Medulla oblongata (tissue), 1 donor: ENCODE measurements at regions not wholly inside any gene's neighbourhood (a gene's known extent, or its start where the extent isn't known, plus 50 kb on each side); places are given as distances from the start of the nearest gene placed in this dataset.

Source experiments
- DNase-seq: peaks from one replicate; pipeline ENCODE4 v3.0.0-alpha.2; 2015; ENCODE audit errors: extremely low spot score

DNA sequence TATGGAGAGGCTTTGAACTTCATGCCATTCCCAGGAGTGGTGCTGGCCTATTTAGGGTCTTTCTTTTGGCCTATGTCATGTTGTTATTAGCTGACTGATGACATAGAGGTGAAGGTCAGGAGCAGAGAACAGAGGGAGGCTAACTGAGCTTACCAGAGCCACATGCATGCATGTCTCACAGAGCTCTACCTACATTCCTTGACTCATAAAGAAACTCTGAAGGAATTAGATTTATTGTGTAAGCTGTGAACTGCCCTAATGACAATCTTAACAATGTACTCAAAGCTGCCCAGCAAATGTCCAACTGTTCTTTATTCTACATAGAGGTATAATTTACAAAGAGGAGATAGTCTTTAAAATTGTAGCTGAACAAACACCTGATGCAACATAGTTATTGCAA is 192.7 kb upstream of the CNR1 start:
- no peak for DNase-seq

GRCh38 chr6:88349511-88349910 is 183.4 kb upstream of the CNR1 start:
- DNase-seq = no peak

- no peak for DNase-seq
Measured at GRCh38 chr6:88342336-88342735, 176.2 kb upstream of the CNR1 start.

- DNase-seq = no peak
Measured at GRCh38 chr6:88339761-88340160, 173.6 kb upstream of the CNR1 start.

GRCh38 chr6:88321306-88321705 is 155.2 kb upstream of the CNR1 start:
- DNase-seq = no peak

DNA sequence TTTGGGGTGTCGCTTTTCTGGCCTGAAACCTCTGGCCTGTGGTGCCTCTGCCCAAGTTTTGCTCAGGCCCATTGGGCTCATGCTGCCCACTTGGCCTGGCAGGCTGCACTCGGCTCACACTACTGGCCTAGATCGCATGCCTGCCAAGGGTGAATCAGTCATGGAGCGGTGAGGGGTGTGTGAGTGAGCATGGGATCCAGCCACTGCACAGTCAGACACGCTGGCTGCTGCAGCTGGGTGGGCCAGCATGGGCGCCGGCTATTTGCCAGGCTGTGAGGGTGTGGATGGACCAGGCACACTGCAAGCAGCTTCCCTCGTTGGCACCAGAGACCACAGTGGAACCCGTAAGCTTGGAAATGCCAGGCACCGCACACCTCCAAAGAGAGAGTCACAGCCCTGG is 145.4 kb upstream of the CNR1 start:
- DNase-seq = no peak

DNA sequence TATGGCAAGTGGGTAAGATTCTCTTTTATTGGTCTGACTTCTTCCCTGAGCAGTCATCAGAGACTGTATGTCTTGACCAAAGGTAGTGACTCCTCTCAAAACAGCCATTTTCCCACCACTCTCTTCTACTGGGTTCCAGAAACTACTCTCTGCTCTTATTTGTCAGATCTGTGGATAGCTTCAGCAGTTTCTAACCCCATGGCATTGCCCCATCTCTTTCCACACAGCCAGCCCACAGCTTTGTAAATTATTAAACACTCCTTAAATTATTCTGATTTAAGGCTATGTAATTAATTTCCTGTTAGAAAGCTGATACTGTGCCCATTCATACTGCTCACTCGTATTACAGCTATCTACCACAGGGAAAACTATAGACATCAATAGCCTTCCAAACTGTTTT is 138.4 kb upstream of the CNR1 start:
- DNase-seq = no peak

- DNase-seq = no peak
Measured at GRCh38 chr6:88302769-88303225, 136.7 kb upstream of the CNR1 start.

DNA sequence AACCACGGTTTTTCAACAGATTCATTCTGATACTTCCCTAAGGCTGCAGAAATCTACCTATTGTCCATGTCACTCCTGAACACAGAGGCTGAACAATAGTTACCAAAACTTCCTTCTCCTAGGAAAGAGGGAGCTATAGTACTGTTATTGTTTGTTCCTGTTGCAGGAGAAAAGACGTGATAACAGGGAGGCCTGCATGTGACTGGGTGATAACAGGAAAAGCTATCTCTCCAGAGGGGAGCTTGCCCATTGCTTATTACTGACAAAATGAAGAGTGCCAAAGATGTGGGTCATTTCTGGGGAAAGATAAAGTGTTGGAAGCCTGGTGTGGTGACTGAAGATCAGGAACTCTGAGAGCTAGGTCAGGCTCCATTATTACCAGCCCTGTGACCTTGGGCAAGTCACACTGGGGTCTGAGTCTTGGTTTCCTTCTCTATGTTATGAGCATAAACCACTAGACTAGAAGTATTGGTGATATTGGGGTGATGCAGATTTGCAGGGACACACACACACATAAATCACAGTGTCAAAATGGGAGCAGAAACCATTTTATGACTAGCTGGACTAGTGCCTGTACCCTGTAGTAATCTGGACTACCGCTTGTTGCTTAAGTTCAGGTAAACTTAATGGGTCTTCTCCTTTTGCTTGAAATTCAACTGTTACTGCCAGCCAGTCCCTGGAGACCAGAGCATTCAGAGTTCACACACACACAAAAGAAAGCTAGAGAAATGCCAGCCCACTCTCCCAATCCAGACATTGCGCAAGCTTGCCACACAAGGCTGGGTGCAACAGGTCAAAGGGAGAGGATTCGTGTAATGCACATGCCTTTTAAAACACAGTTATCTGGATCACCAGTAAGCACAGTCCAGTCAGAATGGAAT is 136.0 kb upstream of the CNR1 start:
- DNase-seq = no peak

GRCh38 chr6:88301256-88301655 is 135.1 kb upstream of the CNR1 start:
- no peak for DNase-seq

DNA sequence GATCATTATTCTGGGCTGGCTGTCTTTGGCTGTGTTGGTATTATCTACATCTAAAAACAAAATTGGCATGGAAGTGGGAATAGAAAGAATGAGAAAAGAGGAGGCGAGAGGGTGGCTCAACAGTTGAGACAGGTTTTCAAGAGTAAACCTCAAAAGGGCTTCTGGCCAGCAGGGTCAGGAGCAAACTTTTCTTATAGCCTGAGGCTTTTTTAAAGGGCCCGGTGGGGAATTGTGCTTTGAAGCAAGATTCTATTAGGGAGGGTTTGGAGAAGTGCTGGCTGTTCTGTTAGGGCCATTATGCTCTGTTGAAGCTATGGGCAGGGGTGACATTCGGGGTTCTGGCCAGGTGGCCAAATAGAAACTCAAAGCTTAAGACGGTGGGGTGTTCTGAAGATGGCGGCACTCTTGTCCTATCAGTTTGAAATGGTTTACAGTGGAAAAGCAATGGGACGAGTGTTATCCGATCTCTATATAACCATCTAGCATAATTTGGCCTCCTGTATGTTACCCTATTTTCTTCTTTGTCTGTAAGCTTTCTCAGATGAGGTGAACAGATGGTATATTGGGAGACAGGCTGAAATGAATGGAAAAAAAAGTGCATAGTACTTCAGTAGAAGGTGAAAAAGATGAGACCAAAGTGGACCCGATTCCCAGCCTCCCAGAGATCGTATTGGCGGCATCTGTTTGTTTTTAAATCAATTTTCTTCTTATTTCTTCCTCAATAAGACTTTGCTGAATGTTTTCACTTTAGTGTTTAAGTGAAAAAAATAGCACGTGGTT is 132.1 kb upstream of the CNR1 start:
- DNase-seq = no peak

DNA sequence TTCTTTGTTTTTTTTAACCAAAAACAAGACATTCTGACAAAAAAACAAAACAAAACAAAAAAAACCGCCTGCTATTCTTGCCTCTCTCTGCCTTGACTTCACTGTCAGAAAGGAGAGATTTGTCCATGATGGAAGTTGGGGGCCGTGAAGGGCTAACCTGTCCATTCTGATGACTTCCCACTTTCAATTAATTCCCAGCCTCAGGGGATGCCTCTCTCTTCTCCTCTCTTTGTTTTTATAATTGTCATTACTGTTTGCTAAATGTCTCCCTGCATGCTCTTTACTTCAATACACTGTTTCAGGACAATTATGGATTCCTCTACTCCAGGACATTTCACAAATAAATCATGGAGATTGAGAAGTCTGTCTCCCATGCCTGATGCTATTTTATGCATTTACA is 130.5 kb upstream of the CNR1 start:
- DNase-seq = no peak

- no peak for DNase-seq
Measured at GRCh38 chr6:88295663-88296062, 129.5 kb upstream of the CNR1 start.

DNA sequence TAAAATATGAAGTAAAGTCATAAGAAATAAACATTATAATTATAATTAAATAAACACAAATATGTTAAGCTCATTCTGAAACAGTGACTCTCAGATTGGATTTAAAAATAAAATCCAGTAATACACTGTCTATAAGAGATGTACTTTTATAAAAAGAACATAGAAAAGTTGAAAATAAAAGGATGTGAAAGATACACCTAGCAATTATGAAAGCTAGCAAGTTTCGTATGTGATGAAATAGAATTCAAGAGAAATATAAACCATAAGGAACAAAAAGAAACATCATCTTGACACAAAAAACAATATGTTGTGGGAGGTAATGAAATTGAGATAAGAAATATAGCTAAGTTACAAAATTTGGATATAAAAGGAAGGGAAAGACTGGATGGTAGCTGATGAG is 128.6 kb upstream of the CNR1 start:
- no peak for DNase-seq

- no peak for DNase-seq
Measured at GRCh38 chr6:88290411-88290810, 124.3 kb upstream of the CNR1 start.

GRCh38 chr6:88287696-88288095 is 121.5 kb upstream of the CNR1 start:
- DNase-seq = no peak

DNA sequence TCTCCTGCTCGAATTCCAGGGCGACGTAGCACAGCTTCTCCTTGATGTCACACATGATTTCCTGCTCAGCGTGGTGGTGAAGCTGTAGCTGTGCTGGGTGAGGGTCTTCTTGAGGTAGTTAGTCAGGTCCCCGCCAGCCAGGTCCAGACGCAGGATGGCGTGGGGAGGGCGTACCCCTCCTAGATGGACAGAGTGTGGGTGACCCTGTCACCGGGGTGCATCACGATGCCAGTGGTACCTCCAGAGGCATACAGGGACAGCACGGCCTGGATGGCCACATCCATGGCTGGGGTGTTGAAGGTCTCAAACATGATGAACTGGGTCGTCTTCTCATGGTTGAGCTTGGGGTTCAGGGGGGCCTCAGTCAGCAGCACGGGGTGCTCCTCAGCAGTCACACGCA is 110.2 kb upstream of the CNR1 start:
- DNase-seq = no peak

GRCh38 chr6:88268508-88268907 is 102.4 kb upstream of the CNR1 start:
- no peak for DNase-seq

DNA sequence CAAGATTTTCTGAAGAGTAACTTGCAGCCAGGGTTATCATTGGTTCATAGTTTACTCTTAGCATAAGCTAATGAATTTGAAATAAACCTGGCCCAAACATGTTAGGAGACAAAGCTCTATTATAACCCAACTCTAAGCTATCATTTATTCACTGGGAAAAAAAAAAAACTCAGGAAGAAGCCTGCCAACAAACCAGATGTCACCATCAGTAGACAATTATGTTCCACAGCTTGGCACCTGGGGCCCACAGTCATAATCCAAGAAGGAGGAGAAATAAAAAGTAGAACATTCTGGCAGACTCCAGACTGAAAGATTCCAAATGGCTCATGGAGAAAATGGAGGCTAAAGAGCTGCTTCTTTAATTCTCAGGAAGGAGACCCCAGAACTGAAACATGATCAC is 100.0 kb upstream of the CNR1 start:
- no peak for DNase-seq

DNA sequence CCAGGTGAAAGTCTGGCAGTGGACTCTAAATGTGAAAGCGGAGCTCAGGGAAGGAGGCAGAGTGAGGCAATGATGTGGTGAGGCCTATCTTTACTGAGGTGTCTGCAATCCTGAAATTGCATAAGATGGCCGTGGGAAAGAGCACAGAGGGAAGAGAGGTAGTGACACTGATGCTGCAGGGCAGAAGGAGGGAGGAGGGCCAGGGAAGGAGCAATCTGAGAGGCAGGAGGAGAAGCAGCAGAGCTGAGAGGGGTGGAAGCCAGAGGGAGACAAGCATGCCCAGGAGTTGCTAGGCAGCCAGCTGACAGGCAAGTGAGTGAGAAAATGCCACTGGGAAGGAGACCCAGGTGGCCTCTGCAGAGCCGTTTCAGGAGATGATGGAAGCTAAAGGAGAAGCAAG is 97.4 kb upstream of the CNR1 start:
- no peak for DNase-seq

DNA sequence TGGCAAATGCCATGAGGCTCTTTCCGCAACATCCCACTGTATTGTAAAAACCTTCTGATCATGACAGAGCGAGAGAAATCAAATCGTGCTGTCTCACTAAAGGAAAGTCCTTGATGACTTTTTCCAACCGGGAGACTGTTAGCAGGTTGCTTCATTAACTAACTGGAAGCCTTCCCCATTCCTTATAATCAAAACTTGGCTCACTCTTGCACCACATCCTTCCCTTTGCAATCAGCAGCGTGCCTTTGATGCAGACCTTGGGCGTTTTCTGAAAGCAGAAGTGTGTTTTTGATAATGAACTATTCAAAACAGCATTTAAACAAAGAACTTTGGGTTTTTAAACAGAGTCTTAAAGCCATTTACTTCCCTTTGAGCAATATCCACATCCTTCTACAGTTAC is 96.2 kb upstream of the CNR1 start:
- DNase-seq = no peak

DNA sequence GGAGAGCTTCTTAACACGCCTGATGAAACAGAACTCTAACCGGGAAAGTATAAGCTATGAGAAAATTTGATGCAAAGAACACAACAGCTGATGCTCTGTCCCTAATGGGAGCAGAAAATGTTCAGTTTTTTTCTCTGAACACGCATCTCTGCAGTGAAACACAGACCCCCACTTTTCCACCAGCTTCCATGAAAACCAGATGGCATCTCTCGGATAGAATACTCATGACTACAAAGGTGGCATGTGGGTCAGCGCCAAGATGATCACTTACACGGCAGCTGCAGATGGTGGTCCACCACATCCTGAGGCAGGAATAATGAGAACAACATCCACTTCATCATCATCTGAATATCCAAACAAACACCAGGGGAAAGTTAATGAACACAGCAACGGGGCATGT is 85.2 kb upstream of the CNR1 start:
- no peak for DNase-seq

- no peak for DNase-seq
Measured at GRCh38 chr6:88248709-88249321, 82.7 kb upstream of the CNR1 start.
